ENCODE measurements at regions not wholly inside any gene's neighbourhood (a gene's known extent, or its start where the extent isn't known, plus 50 kb on each side); places are given as distances from the start of the nearest gene placed in this dataset.

- 67 to 78% (median 67%) methylated on average over 3 of the region's 3 CpGs for WGBS, 3 donors
- Histone ChIP-seq H3K27me3 (ENCODE audit: control insufficient read depth in 3 of 3, insufficient read depth in 3 of 3, low read length in 3 of 3) (no peaks in the 10 kb centered on the region), H3K4me3 (ENCODE audit: low read depth in 1 of 3, low read length in 3 of 3) (no peak overlapping the region), H3K4me1 (ENCODE audit: control insufficient read depth in 3 of 3, insufficient read depth in 2 of 3, low read depth in 1 of 3, low read length in 2 of 3) (no peaks in the 10 kb centered on the region), H3K9me3 (ENCODE audit: control insufficient read depth in 2 of 2, insufficient read depth in 1 of 2, low read depth in 1 of 2, low read length in 1 of 2) (no peaks in the 10 kb centered on the region), H3K27ac (ENCODE audit: low read depth in 1 of 3, low read length in 2 of 3) (no peak overlapping the region), H3K36me3 (ENCODE audit: control insufficient read depth in 3 of 3, insufficient read depth in 2 of 3, low read depth in 1 of 3, low read length in 3 of 3) (no peaks in the 10 kb centered on the region)
- no peak for FAIRE-seq
- no peak for DNase-seq
Measured at GRCh38 chr2:188726626-188727247, 247.4 kb upstream of the COL3A1 start.

DNA sequence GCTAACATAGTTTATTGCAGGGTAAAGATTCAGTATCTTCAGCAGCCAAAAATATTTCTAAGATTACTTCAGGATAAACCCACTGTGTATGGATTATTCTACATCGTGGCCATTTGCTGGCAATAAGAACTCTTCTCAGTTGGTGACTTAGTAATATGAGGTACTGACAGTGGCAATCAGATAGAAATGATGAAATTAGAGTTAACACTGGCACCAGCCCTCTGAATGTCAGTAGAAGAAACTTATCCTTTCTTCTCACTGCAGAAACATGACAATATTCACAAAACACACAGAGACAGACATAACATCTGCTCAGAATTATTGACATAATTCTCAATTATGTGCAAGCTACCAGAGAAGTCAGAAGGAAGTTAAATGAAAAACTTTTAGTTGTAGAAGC, 246.3 kb upstream of the COL3A1 start:
- H3K36me3 ChIP-seq (ENCODE audit: control insufficient read depth in 3 of 3, insufficient read depth in 2 of 3, low read depth in 1 of 3, low read length in 3 of 3) = no peaks in the 10 kb centered on the region
- no peak for DNase-seq
- no peaks in the 10 kb centered on the region for H3K4me1 ChIP-seq (ENCODE audit: control insufficient read depth in 3 of 3, insufficient read depth in 2 of 3, low read depth in 1 of 3, low read length in 2 of 3)
- FAIRE-seq = no peak
- H3K27ac ChIP-seq (ENCODE audit: low read depth in 1 of 3, low read length in 2 of 3) = no peak overlapping the region
- H3K27me3 ChIP-seq (ENCODE audit: control insufficient read depth in 3 of 3, insufficient read depth in 3 of 3, low read length in 3 of 3) = no peaks in the 10 kb centered on the region
- H3K4me3 ChIP-seq (ENCODE audit: low read depth in 1 of 3, low read length in 3 of 3) = no peak overlapping the region
- no peaks in the 10 kb centered on the region for H3K9me3 ChIP-seq (ENCODE audit: control insufficient read depth in 2 of 2, insufficient read depth in 1 of 2, low read depth in 1 of 2, low read length in 1 of 2)
- 26 to 37% (median 32%) methylated on average over 1 of the region's 1 CpG for WGBS, 3 donors

GRCh38 chr2:188734691-188735090, 239.5 kb upstream of the COL3A1 start:
- Histone ChIP-seq H3K4me3 (ENCODE audit: low read depth in 1 of 3, low read length in 3 of 3) (no peak overlapping the region), H3K36me3 (ENCODE audit: control insufficient read depth in 3 of 3, insufficient read depth in 2 of 3, low read depth in 1 of 3, low read length in 3 of 3) (no peaks in the 10 kb centered on the region), H3K27ac (ENCODE audit: low read depth in 1 of 3, low read length in 2 of 3) (no peak overlapping the region), H3K4me1 (ENCODE audit: control insufficient read depth in 3 of 3, insufficient read depth in 2 of 3, low read depth in 1 of 3, low read length in 2 of 3) (no peaks in the 10 kb centered on the region), H3K9me3 (ENCODE audit: control insufficient read depth in 2 of 2, insufficient read depth in 1 of 2, low read depth in 1 of 2, low read length in 1 of 2) (no peaks in the 10 kb centered on the region), H3K27me3 (ENCODE audit: control insufficient read depth in 3 of 3, insufficient read depth in 3 of 3, low read length in 3 of 3) (no peaks in the 10 kb centered on the region)
- DNase-seq (no peak), FAIRE-seq (no peak)
- 28 to 51% (median 35%) methylated on average over 3 of the region's 3 CpGs for WGBS, 3 donors

DNA sequence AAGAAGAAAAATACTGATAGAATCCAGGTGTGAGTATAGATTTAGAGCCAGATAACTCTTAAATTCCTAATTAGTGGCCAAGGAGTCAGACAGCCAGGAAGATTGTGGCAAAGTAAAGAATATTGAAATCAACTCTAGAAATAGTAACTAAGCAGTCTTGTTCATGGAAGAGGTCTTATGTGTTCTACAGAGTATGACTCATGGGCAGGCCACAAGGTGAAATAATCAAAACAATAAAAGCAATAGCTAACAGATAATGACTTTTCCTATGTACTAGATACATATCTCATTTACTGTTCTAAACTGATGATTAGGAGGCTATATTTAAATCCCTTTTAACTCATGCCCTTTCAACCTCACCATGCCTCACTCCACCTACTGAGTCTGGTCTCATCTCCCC, 227.4 kb upstream of the COL3A1 start:
- H3K27ac ChIP-seq (ENCODE audit: low read depth in 1 of 3, low read length in 2 of 3) = no peak overlapping the region
- FAIRE-seq (no peak), DNase-seq (no peak)
- H3K4me1 ChIP-seq (ENCODE audit: control insufficient read depth in 3 of 3, insufficient read depth in 2 of 3, low read depth in 1 of 3, low read length in 2 of 3) = no peaks in the 10 kb centered on the region
- H3K4me3 ChIP-seq (ENCODE audit: low read depth in 1 of 3, low read length in 3 of 3) = no peak overlapping the region
- H3K36me3 ChIP-seq (ENCODE audit: control insufficient read depth in 3 of 3, insufficient read depth in 2 of 3, low read depth in 1 of 3, low read length in 3 of 3) = no peaks in the 10 kb centered on the region
- no peaks in the 10 kb centered on the region for H3K9me3 ChIP-seq (ENCODE audit: control insufficient read depth in 2 of 2, insufficient read depth in 1 of 2, low read depth in 1 of 2, low read length in 1 of 2)
- no peaks in the 10 kb centered on the region for H3K27me3 ChIP-seq (ENCODE audit: control insufficient read depth in 3 of 3, insufficient read depth in 3 of 3, low read length in 3 of 3)

- WGBS, 3 donors = 40 to 64% (median 53%) methylated on average over 2 of the region's 2 CpGs
- no peaks in the 10 kb centered on the region for H3K4me1 ChIP-seq (ENCODE audit: control insufficient read depth in 3 of 3, insufficient read depth in 2 of 3, low read depth in 1 of 3, low read length in 2 of 3)
- FAIRE-seq (no peak), DNase-seq (no peak)
- no peaks in the 10 kb centered on the region for H3K9me3 ChIP-seq (ENCODE audit: control insufficient read depth in 2 of 2, insufficient read depth in 1 of 2, low read depth in 1 of 2, low read length in 1 of 2)
- H3K36me3 ChIP-seq (ENCODE audit: control insufficient read depth in 3 of 3, insufficient read depth in 2 of 3, low read depth in 1 of 3, low read length in 3 of 3) = no peaks in the 10 kb centered on the region
- H3K27me3 ChIP-seq (ENCODE audit: control insufficient read depth in 3 of 3, insufficient read depth in 3 of 3, low read length in 3 of 3) = no peaks in the 10 kb centered on the region
- H3K4me3 ChIP-seq (ENCODE audit: low read depth in 1 of 3, low read length in 3 of 3) = no peak overlapping the region
- no peak overlapping the region for H3K27ac ChIP-seq (ENCODE audit: low read depth in 1 of 3, low read length in 2 of 3)
Measured at GRCh38 chr2:188751816-188752215, 222.4 kb upstream of the COL3A1 start.

DNA sequence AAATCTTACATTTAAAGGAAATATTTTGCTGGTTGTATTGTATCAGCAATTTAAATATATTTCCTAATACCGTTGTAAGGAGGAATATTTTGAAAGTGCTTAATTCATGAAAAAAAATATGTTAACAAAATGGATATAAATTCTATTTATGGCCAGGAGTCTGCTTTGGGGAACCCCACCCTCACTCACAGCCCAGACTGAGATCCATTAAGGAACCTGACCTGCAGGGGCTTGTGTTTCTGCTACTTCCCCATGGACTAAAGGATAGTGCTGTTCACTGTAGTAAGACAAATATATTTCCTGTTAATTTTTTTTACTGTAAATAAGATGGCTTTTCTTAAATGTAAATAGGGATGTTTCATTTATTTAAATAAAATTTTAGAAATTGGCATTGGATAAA, 221.9 kb upstream of the COL3A1 start:
- 80 to 94% (median 87%) methylated on average over 1 of the region's 1 CpG for WGBS, 3 donors

DNA sequence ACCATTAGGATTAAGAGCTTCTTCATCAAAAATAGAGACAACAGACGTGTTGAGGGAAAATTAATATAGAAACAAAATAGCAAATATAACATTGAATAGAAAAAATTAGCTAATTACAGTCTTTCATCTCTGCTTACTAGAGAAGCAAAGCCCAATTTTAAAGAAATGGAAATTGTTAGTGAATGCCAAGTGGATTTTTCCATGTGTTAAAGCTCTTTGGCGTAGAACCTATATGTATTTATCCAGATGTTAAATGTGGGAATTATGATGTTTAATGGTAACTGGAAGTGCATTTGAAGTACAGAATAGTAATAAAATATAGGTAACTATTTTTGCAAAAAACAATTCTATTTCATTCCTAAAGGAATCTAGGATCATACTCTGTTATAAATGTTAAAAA, 212.0 kb upstream of the COL3A1 start:
- H3K27me3 ChIP-seq (ENCODE audit: control insufficient read depth in 3 of 3, insufficient read depth in 3 of 3, low read length in 3 of 3) = no peaks in the 10 kb centered on the region
- H3K4me1 ChIP-seq (ENCODE audit: control insufficient read depth in 3 of 3, insufficient read depth in 2 of 3, low read depth in 1 of 3, low read length in 2 of 3) = no peaks in the 10 kb centered on the region
- no peaks in the 10 kb centered on the region for H3K36me3 ChIP-seq (ENCODE audit: control insufficient read depth in 3 of 3, insufficient read depth in 2 of 3, low read depth in 1 of 3, low read length in 3 of 3)
- H3K4me3 ChIP-seq (ENCODE audit: low read depth in 1 of 3, low read length in 3 of 3) = no peak overlapping the region
- DNase-seq (no peak), FAIRE-seq (no peak)
- no peaks in the 10 kb centered on the region for H3K9me3 ChIP-seq (ENCODE audit: control insufficient read depth in 2 of 2, insufficient read depth in 1 of 2, low read depth in 1 of 2, low read length in 1 of 2)
- WGBS, 3 donors = 81 to 85% (median 84%) methylated on average over 2 of the region's 2 CpGs
- H3K27ac ChIP-seq (ENCODE audit: low read depth in 1 of 3, low read length in 2 of 3) = no peak overlapping the region

More for the DNA sequence above, 221.9 kb upstream of the COL3A1 start:
- no peaks in the 10 kb centered on the region for H3K36me3 ChIP-seq (ENCODE audit: control insufficient read depth in 3 of 3, insufficient read depth in 2 of 3, low read depth in 1 of 3, low read length in 3 of 3)
- H3K4me3 ChIP-seq (ENCODE audit: low read depth in 1 of 3, low read length in 3 of 3) = no peak overlapping the region
- no peaks in the 10 kb centered on the region for H3K27me3 ChIP-seq (ENCODE audit: control insufficient read depth in 3 of 3, insufficient read depth in 3 of 3, low read length in 3 of 3)
- H3K4me1 ChIP-seq (ENCODE audit: control insufficient read depth in 3 of 3, insufficient read depth in 2 of 3, low read depth in 1 of 3, low read length in 2 of 3) = no peaks in the 10 kb centered on the region
- DNase-seq = no peak
- H3K27ac ChIP-seq (ENCODE audit: low read depth in 1 of 3, low read length in 2 of 3) = no peak overlapping the region
- FAIRE-seq = no peak
- H3K9me3 ChIP-seq (ENCODE audit: control insufficient read depth in 2 of 2, insufficient read depth in 1 of 2, low read depth in 1 of 2, low read length in 1 of 2) = no peaks in the 10 kb centered on the region

DNA sequence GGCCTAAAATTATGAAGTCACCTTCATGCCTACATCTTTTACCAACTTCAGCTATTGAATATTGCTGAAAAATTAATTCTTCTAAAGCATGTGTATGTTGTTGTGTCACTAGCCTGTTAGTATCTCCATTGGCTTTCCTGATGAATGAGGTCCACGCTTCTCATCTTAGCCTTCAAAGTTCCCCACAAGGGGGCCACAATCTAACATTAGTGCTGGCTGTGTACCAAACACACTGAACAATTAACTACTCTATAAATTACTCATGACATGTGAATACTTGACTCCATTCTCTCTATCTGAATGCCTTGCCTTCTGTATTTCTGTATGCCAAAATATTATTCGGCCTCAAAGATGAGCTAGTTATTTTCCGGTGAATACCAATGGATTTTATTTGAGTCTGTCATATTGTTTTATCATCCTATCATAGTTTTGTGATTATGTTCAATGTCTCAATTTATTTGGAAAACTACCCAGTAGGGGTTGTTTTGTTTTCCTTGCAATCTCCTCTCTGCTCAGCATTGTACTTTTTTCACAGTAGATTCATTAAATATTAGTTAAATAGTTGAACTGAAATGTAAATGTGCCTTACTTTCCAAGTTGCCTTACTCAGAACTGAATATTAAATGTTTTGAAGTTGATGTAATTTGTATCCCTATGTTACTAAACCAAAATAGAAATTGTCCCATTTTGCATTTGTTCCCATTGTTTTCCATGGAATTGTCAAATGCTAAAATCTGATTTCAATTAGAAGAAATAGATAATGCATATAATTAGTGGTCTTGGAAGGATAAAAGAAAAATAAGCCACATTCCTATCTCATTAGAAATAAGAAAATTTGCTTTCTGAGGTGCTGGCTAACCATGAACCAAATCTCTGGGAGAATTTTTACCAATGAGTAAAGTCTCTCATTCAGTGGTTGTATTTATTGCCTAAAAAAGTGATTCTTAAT, 208.4 kb upstream of the COL3A1 start:
- DNase-seq (no peak), FAIRE-seq (no peak)
- Histone ChIP-seq H3K27ac (ENCODE audit: low read depth in 1 of 3, low read length in 2 of 3) (no peak overlapping the region), H3K4me1 (ENCODE audit: control insufficient read depth in 3 of 3, insufficient read depth in 2 of 3, low read depth in 1 of 3, low read length in 2 of 3) (no peaks in the 10 kb centered on the region), H3K27me3 (ENCODE audit: control insufficient read depth in 3 of 3, insufficient read depth in 3 of 3, low read length in 3 of 3) (no peaks in the 10 kb centered on the region), H3K36me3 (ENCODE audit: control insufficient read depth in 3 of 3, insufficient read depth in 2 of 3, low read depth in 1 of 3, low read length in 3 of 3) (no peaks in the 10 kb centered on the region), H3K9me3 (ENCODE audit: control insufficient read depth in 2 of 2, insufficient read depth in 1 of 2, low read depth in 1 of 2, low read length in 1 of 2) (no peaks in the 10 kb centered on the region), H3K4me3 (ENCODE audit: low read depth in 1 of 3, low read length in 3 of 3) (no peak overlapping the region)
- WGBS, 3 donors = 59 to 64% (median 64%) methylated on average over 3 of the region's 3 CpGs

All from small intestine (tissue), 7 donors.